GM21737 (cell line): ENCODE measurements at regions not wholly inside any gene's neighbourhood (a gene's known extent, or its start where the extent isn't known, plus 50 kb on each side); places are given as distances from the start of the nearest gene placed in this dataset.

Source experiments
- ATAC-seq: cut with Tn5 transposase; IDR thresholded peaks from one replicate; pipeline ENCODE4 v1.9.1; 2021; ENCODE audit warnings: mild to moderate bottlenecking, moderate library complexity; ENCODE audit not compliant: unreplicated experiment

GRCh38 chr2:107197594-107198294, 311.8 kb upstream of the ST6GAL2 start:
- no peak for ATAC-seq

GRCh38 chr2:107202962-107203591, 317.1 kb upstream of the ST6GAL2 start:
- no peak for ATAC-seq

GRCh38 chr2:107215401-107216350, 329.7 kb upstream of the ST6GAL2 start:
- ATAC-seq, result no peak

GRCh38 chr2:107218208-107218607, 332.2 kb upstream of the ST6GAL2 start:
- no peak for ATAC-seq

GRCh38 chr2:107222466-107222865, 336.5 kb upstream of the ST6GAL2 start:
- no peak for ATAC-seq

GRCh38 chr2:107235491-107236254, 349.7 kb upstream of the ST6GAL2 start:
- no peak for ATAC-seq

- ATAC-seq, result no peak
Measured at GRCh38 chr2:107242811-107243210, 356.8 kb upstream of the ST6GAL2 start.

- no peak for ATAC-seq
Measured at GRCh38 chr2:107248932-107249331, 363.0 kb upstream of the ST6GAL2 start.

GRCh38 chr2:107255744-107256143, 369.8 kb upstream of the ST6GAL2 start:
- ATAC-seq, result no peak

- no peak for ATAC-seq
Measured at GRCh38 chr2:107258531-107259407, 372.8 kb upstream of the ST6GAL2 start.

- ATAC-seq, result no peak
Measured at GRCh38 chr2:107259408-107260195, 373.6 kb upstream of the ST6GAL2 start.

GRCh38 chr2:107263628-107264027, 377.7 kb upstream of the ST6GAL2 start:
- ATAC-seq, result no peak

- ATAC-seq, result no peak
Measured at GRCh38 chr2:107264184-107264583, 378.2 kb upstream of the ST6GAL2 start.

GRCh38 chr2:107266555-107266954, 380.6 kb upstream of the ST6GAL2 start:
- no peak for ATAC-seq

- ATAC-seq, result no peak
Measured at GRCh38 chr2:107267086-107267485, 381.1 kb upstream of the ST6GAL2 start.

GRCh38 chr2:107276034-107276433, 390.1 kb upstream of the ST6GAL2 start:
- ATAC-seq, result no peak

- ATAC-seq, result no peak
Measured at GRCh38 chr2:107278672-107279071, 392.7 kb upstream of the ST6GAL2 start.

GRCh38 chr2:107281637-107282036, 395.7 kb upstream of the ST6GAL2 start:
- ATAC-seq, result no peak

- no peak for ATAC-seq
Measured at GRCh38 chr2:107282135-107282534, 396.2 kb upstream of the ST6GAL2 start.
